Astrocyte of the cerebellum (primary cell): ENCODE measurements at regions not wholly inside any gene's neighbourhood (a gene's known extent, or its start where the extent isn't known, plus 50 kb on each side); places are given as distances from the start of the nearest gene placed in this dataset.

Source experiments
- DNase-seq: peaks from one replicate; pipeline ENCODE4 v3.0.0-alpha.2; 2011; ENCODE audit warnings: low read depth
- H3K4me3 ChIP-seq: 2 replicates; pipeline ENCODE4 v1.5.1; 2011; ENCODE audit warnings: mild to moderate bottlenecking, low read depth, low read length, moderate library complexity
- in situ Hi-C: cut with HindIII; loops from 2 replicates; pipeline ENCODE4 v1.10.0; 2017; ENCODE audit warnings: low sequenced_read_pairs
- TF ChIP-seq, protein P1 (sequence below): IDR thresholded peaks from 2 replicates; pipeline ENCODE4 v1.5.1; 2012; ENCODE audit warnings: low read length, low read depth, moderate library complexity, mild to moderate bottlenecking; ENCODE audit errors: missing control alignments

DNA sequence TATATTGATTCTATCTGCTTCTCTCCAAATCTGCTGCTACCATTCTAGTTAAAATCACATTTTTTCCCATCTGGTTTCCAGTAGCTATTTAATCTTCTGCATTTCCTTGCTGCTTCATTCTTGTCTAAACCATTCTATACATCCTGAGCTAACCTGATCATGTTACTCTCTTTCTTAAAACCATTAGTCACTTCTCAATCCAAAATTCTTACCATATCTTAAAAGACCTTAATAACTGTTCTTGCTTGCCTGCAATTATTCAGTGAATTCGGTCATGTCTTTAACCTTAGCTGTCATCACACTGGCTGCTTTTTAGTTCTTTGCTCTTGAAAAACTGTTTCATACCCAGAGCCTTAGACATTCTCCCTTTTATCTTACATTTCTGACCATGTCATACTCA, 56.4 kb upstream of the PZP start:
- TF ChIP-seq, protein P1, sequence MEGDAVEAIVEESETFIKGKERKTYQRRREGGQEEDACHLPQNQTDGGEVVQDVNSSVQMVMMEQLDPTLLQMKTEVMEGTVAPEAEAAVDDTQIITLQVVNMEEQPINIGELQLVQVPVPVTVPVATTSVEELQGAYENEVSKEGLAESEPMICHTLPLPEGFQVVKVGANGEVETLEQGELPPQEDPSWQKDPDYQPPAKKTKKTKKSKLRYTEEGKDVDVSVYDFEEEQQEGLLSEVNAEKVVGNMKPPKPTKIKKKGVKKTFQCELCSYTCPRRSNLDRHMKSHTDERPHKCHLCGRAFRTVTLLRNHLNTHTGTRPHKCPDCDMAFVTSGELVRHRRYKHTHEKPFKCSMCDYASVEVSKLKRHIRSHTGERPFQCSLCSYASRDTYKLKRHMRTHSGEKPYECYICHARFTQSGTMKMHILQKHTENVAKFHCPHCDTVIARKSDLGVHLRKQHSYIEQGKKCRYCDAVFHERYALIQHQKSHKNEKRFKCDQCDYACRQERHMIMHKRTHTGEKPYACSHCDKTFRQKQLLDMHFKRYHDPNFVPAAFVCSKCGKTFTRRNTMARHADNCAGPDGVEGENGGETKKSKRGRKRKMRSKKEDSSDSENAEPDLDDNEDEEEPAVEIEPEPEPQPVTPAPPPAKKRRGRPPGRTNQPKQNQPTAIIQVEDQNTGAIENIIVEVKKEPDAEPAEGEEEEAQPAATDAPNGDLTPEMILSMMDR = no peak
- in situ Hi-C loops = no loop called here
- no peak overlapping the region for H3K4me3 ChIP-seq

DNA sequence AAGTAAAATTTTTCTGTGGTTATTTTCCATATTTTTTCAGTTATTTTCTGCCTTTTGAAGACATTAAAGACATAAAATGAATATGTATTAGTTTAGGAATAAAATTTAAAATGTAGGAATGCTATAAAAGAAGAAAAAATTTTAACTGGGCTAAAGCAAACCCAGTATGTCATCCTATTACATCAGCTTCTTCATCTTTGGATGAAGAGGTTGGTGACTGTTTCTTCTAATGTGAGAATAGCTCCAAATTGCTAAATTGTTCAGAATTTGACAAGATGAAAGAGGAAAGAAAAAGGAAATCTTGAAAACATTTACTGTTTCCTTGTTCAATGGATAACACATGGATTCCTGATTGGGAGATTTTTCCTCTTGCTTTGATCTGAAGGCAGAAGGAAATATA, 52.7 kb upstream of the PZP start:
- in situ Hi-C loops = no loop called here
- TF ChIP-seq, protein P1 = no peak
- DNase-seq = no peak
- H3K4me3 ChIP-seq = no peak overlapping the region

More for the DNA sequence above, 56.4 kb upstream of the PZP start:
- no peak for DNase-seq

DNA sequence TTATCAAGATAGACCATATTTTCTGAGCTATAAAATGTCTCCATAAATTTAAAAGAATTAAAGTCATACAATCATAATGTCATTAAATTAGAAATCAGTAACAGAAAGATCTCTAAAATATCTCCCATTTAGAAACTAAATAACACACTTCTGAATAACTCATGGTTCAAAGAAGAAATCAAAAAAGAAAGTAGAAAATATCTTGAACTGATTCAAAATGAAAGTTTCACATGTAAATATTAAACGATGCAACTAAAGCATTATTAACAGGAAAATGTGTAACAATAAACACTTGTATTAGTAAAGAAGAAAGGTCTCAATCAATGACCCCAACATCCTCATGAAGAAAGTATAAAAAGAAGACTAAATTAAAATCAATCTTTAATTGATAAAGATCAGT, 50.5 kb upstream of the PZP start:
- no peak overlapping the region for H3K4me3 ChIP-seq
- in situ Hi-C loops = no loop called here
- DNase-seq = no peak
- TF ChIP-seq, protein P1 = no peak
